GM15510 (cell line): ENCODE measurements at regions not wholly inside any gene's neighbourhood (a gene's known extent, or its start where the extent isn't known, plus 50 kb on each side); places are given as distances from the start of the nearest gene placed in this dataset.

Experiments
- POLR2A ChIP-seq: IDR thresholded peaks from 3 replicates; pipeline ENCODE4 v1.6.1; 2011; ENCODE audit warnings: borderline replicate concordance; ENCODE audit not compliant: insufficient read length; ENCODE audit errors: extremely low read depth

- TF ChIP-seq POLR2A, result no peak
These were observed 454.1 kb downstream of the SOX9 start for GRCh38 chr17:72574675-72575510.

DNA sequence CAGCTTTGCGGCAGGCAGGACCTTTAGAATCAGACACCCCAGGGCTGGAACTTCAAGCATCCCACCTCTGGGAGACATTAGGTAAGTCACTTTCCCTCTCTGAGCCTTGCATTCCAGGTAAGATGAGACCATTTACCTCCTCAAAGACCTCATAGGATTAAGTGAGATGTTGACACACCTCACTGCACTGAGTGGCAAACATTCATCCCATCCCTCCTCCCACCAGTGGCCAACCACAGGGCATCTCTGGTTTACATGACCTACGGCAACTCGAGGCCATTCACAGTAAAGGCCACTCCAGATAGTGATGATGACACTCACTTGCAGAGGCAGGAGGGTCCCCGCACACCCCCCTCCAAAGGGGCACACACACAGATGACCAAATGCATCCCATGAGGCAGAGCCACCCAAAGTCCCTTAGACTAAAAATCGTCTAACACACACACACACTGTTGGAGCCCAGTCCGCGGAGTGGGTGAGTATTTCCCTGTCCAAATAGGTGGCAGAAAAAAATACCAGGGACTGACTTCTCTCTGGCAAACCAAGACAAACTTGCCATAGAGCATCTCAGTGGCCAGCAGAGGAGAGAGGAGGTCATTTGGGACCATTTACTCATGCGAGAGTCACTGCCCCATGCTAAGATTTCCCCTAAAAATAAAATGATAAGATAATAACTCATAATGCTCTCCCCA is 454.9 kb downstream of the SOX9 start:
- TF ChIP-seq POLR2A, result no peak

- TF ChIP-seq POLR2A, result no peak
These were observed 455.5 kb downstream of the SOX9 start for GRCh38 chr17:72576289-72576759.

- no peak for TF ChIP-seq POLR2A
These were observed 458.1 kb downstream of the SOX9 start for GRCh38 chr17:72578817-72579470.

DNA sequence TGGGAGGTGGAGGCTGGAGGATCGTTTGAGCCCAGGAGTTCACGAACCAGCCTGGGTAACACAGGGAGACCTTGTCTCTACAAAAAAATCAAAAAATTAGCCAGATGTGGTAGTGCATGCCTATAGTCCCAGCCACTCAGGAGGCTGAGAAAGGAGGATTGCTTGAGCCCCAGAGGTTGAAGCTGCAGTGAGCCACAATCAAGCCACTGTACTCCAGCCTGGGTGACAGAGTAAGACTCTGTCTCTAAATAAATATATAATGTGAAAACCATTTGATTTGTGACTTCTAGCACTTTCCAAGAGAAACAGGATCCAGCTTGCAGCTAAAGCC is 459.1 kb downstream of the SOX9 start:
- no peak for TF ChIP-seq POLR2A

DNA sequence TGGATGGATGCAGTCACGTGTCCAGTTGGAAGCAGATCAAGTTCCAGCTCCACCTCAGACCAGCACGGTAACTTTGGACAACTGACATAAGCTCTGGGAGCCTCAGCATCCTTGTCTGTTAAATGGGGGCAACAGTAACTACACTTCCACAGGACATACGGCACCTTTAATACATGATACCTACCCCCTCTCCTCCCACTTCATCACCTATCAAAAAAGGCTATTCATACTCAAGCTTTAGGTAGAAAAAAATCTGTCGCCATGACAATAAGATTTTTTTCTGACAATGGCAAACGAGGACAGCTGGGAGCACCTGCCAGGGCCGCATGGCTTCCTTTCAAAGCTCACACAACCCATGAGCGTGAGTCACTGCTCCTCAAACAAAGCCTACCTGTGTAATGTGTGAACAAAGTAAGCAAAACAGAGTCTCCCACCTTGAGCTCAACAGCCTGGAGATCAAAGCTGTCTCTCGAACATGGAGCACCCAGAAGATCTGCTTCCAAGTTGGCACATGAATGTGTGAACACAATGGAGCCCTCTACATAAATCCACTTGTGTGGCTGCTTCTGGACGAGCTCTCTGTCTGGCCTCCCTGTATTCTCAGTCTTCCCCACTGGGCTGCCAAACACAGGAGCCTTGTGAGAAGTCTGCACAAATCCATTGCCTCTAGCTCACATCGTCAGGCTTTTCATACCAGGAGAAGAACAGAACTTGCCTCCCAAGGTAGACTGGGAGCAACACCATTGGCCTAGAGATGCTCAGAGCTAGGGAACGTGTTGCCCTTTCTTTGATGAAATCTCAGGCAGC is 459.7 kb downstream of the SOX9 start:
- TF ChIP-seq POLR2A, result no peak

DNA sequence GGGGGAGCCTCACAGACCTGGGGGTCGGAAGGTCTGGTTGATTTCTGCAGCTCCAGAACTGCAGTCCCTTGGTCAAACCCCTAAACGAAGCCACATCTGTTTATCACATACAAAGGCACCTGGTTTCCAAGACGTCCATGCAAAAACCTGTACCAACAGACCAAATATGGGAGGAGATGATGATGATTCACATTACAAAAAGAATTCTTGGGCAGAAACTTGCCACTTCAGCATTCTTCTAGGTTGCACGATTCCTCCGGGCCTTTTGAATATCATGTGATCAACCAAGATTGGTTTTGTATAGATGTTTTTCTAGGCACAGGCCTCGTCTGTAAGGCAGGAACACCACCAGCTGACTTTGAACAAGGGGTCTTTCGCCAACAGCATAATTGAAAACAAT is 466.3 kb downstream of the SOX9 start:
- no peak for TF ChIP-seq POLR2A

GRCh38 chr17:72587773-72588511 is 467.1 kb downstream of the SOX9 start:
- no peak for TF ChIP-seq POLR2A

DNA sequence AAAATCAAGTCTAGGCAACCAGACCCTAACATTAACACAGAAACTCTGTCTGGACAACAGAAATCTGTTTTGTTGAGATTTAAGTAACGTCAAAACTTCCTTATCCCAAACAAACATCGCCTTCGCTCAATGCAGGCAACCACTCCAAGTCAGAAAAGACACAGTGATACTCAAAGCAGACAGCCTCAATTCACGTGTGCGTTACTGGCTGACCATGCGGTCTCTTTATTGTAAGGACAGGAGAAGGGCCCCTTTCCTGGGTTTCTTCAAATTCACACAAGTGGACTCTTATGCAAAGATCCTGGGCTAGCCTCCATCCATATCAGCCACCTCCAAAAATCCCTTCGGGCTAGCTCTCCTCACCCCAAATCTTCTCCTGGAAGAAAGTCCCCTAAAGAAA is 467.7 kb downstream of the SOX9 start:
- TF ChIP-seq POLR2A, result no peak

DNA sequence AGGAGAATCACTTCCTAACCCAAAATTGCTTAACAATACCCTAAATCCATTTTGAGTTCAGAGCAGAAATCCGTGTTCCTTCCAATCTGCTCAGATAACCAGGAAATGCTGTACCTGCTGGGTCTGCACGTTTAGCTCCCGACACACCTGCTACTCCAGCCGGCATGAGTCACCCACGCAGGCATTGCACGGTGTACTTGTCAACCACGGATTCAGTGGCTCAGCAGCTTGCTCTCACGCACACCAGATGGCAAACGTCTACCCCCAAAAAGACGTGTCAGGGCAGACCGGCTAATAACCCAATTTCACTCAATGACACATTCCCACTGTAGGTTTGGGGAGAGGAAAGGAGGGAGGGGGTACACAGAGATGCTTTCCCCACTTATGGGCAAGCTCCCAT is 468.1 kb downstream of the SOX9 start:
- TF ChIP-seq POLR2A, result no peak

DNA sequence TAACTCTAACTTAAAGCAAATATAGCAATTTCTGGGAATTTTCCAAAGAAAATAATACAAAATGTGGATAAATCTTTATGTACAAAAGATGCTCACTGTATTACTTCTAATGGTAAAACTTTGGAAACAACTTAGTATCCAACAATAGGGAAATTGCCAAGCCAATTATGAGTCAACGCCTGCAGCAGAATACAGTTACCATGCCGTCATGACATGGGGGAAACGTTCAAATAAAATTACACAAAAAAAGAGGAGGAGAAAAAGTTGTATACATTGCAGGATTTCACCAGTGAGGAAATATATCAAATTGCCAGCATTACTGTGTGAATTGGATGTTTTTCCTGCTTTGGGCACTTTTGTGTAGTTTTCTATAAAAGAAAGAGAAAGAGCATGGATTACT is 469.6 kb downstream of the SOX9 start:
- TF ChIP-seq POLR2A, result no peak

- TF ChIP-seq POLR2A, result no peak
These were observed 470.1 kb downstream of the SOX9 start for GRCh38 chr17:72590882-72591281.

- TF ChIP-seq POLR2A, result no peak
These were observed 470.7 kb downstream of the SOX9 start for GRCh38 chr17:72591289-72592241.
